Left lung (tissue), 4 donors: ENCODE measurements at regions not wholly inside any gene's neighbourhood (a gene's known extent, or its start where the extent isn't known, plus 50 kb on each side); places are given as distances from the start of the nearest gene placed in this dataset.

Experiments
- ATAC-seq: fragments of 200-7000 bp; cut with Tn5 transposase; one replicate; pipeline ENCODE4 v1.9.1; 2020; ENCODE audit warnings: moderate library complexity
- DNase-seq, 4 donors: peaks; one replicate each; pipeline ENCODE4 v3.0.0-alpha.2; 2013 to 2020
- H3K27ac ChIP-seq, 2 donors: fragments of 200-600 bp; sonication (generic) in 1 of 2; one replicate each; pipeline versions ENCODE4 v1.5.0 to v1.8.0; 2020 to 2021
- H3K27me3 ChIP-seq, 2 donors: fragments of 200-600 bp; sonication (generic) in 1 of 2; one replicate each; pipeline versions ENCODE4 v1.5.0 to v1.8.0; 2020 to 2021
- H3K36me3 ChIP-seq, 2 donors: fragments of 200-600 bp; sonication (generic) in 1 of 2; one replicate each; pipeline versions ENCODE4 v1.5.0 to v1.8.0; 2020 to 2021
- H3K4me1 ChIP-seq, 2 donors: fragments of 200-600 bp; one replicate each; pipeline ENCODE4 v1.8.0; 2021
- H3K4me3 ChIP-seq, 2 donors: fragments of 200-600 bp; sonication (generic) in 1 of 2; one replicate each; pipeline versions ENCODE4 v1.5.0 to v1.8.0; 2020 to 2021; ENCODE audit warnings: mild to moderate bottlenecking in 1 of 2
- H3K9me3 ChIP-seq, 2 donors: fragments of 200-600 bp; sonication (generic) in 1 of 2; one replicate each; pipeline versions ENCODE4 v1.5.0 to v1.8.0; 2020 to 2021
- intact Hi-C, 2 donors: fragments of 100-400 bp; cut with DNase I; formaldehyde crosslinking; loops; one replicate each; pipeline versions ENCODE4 v1.11.2 to v1.14.2; 2022
- TF ChIP-seq, protein P1 (sequence below), 2 donors: fragments of 200-600 bp; sonication (generic) in 1 of 2; IDR thresholded peaks; one replicate each; pipeline versions ENCODE4 v1.5.0 to v1.8.0; 2021; ENCODE audit warnings: antibody characterized with exemption in 2 of 2
- donor health status: DM: no; HTN: yes; CAD: no.
- donor health status: DM: no; HTN: no; CAD: no.

DNA sequence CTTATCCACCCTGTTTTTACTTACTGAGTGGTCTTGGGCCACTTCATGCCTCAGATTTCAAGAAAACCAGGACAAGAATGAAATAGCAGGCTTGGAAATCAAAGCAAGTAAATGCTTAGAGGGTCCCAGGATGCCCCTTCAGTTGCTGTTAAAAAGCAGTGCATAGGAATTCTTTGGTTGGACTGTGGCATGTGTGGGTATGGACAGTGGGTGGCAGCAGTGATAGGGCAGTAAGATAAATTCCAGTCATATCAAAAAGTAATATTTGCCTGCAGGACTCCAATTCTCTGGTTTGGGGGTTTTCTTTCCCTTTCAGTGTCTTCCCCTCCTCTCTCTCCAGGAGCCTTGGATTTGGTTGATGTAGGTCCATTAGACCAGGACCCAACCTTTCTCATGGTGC lies 306.7 kb upstream of the CLINT1 start:
- H3K4me3 ChIP-seq = no peak overlapping the region
- TF ChIP-seq, protein P1, sequence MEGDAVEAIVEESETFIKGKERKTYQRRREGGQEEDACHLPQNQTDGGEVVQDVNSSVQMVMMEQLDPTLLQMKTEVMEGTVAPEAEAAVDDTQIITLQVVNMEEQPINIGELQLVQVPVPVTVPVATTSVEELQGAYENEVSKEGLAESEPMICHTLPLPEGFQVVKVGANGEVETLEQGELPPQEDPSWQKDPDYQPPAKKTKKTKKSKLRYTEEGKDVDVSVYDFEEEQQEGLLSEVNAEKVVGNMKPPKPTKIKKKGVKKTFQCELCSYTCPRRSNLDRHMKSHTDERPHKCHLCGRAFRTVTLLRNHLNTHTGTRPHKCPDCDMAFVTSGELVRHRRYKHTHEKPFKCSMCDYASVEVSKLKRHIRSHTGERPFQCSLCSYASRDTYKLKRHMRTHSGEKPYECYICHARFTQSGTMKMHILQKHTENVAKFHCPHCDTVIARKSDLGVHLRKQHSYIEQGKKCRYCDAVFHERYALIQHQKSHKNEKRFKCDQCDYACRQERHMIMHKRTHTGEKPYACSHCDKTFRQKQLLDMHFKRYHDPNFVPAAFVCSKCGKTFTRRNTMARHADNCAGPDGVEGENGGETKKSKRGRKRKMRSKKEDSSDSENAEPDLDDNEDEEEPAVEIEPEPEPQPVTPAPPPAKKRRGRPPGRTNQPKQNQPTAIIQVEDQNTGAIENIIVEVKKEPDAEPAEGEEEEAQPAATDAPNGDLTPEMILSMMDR (IDR thresholded peaks at IDR 0.05) = no peak
- H3K4me1 ChIP-seq = no peaks in the 10 kb centered on the region
- DNase-seq (no peak), ATAC-seq (no peak)
- intact Hi-C loops = no loop called here
- no peaks in the 10 kb centered on the region for H3K36me3 ChIP-seq
- no peaks in the 10 kb centered on the region for H3K27me3 ChIP-seq
- H3K27ac ChIP-seq = no peak overlapping the region
- H3K9me3 ChIP-seq = no peaks in the 10 kb centered on the region

DNA sequence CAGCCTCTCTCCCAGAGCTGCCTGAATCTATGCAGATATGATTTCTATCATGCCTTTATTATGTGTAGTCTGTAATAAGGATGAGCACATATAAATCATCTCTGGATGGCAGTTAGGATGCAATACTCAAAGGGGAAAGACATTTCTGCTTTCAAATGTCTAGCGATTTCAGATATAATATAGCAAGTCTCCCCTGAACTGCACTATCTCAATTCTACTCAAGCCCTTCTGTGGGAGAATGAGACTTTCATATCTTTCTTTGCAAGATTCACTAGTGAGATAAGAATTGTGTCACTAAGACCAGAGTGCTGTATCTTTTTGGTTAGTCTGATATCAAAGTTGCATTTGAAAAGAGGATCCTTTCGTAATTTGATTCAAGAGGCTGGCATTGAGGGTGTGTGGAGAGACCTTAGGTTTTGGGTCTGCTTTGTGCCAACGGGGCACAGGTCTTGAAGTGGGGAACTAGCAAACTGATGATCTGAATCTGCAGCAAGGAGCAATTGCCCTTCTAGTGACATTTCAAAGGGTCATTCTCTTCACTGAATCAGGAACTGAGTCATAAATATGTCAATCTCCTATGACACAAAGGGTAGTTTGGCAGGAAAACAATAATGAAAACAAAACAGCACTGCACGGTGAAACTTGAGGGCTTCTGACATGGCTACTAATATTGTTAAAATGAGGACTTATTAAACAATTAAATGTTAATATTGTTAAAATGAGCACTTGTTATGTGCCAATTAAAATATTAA lies 305.5 kb upstream of the CLINT1 start:
- no peak overlapping the region for H3K27ac ChIP-seq
- H3K27me3 ChIP-seq = no peaks in the 10 kb centered on the region
- no peaks in the 10 kb centered on the region for H3K36me3 ChIP-seq
- TF ChIP-seq, protein P1 (IDR thresholded peaks at IDR 0.05) = no peak
- H3K9me3 ChIP-seq = no peaks in the 10 kb centered on the region
- ATAC-seq = no peak
- H3K4me3 ChIP-seq = no peak overlapping the region
- intact Hi-C loops = no loop called here
- no peaks in the 10 kb centered on the region for H3K4me1 ChIP-seq
- DNase-seq = no peak

GRCh38 chr5:158163451-158164295 lies 304.7 kb upstream of the CLINT1 start:
- no peaks in the 10 kb centered on the region for H3K36me3 ChIP-seq
- intact Hi-C loops = no loop called here
- H3K27me3 ChIP-seq = no peaks in the 10 kb centered on the region
- DNase-seq (no peak), ATAC-seq (no peak)
- TF ChIP-seq, protein P1 (IDR thresholded peaks at IDR 0.05) = no peak
- H3K4me3 ChIP-seq = no peak overlapping the region
- H3K9me3 ChIP-seq = no peaks in the 10 kb centered on the region
- H3K27ac ChIP-seq = no peak overlapping the region
- no peaks in the 10 kb centered on the region for H3K4me1 ChIP-seq

- H3K4me1 ChIP-seq = no peaks in the 10 kb centered on the region
- no peaks in the 10 kb centered on the region for H3K9me3 ChIP-seq
- H3K27me3 ChIP-seq = no peaks in the 10 kb centered on the region
- intact Hi-C loops = no loop called here
- H3K4me3 ChIP-seq = no peak overlapping the region
- ATAC-seq (no peak), DNase-seq (no peak)
- no peaks in the 10 kb centered on the region for H3K36me3 ChIP-seq
- TF ChIP-seq, protein P1 (IDR thresholded peaks at IDR 0.05) = no peak
- H3K27ac ChIP-seq = no peak overlapping the region
These were observed 303.6 kb upstream of the CLINT1 start for GRCh38 chr5:158162479-158163034.

DNA sequence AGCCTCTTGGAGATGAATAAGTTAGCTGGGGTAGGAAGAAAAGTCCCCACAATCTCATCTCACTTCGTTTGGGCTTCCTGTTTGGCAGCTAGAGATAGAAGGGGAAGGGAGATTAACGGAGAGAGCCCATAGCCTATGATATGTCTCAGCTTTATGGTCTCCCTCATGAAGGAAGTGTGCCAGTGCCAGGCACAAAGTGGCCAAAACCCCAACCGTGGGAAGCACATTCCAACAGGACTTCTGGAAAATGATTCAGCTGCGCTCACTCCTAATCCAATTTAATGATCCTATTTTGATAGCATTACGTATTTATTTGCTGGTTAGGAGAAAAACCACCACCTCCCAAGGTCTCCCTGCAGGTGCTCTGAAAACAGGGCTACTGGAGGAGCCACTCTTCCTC lies 303.1 kb upstream of the CLINT1 start:
- no peaks in the 10 kb centered on the region for H3K4me1 ChIP-seq
- no peak for DNase-seq
- no peak for ATAC-seq
- H3K27ac ChIP-seq = no peak overlapping the region
- TF ChIP-seq, protein P1 (IDR thresholded peaks at IDR 0.05) = no peak
- no peaks in the 10 kb centered on the region for H3K27me3 ChIP-seq
- H3K9me3 ChIP-seq = no peaks in the 10 kb centered on the region
- no peak overlapping the region for H3K4me3 ChIP-seq
- no peaks in the 10 kb centered on the region for H3K36me3 ChIP-seq
- intact Hi-C loops = no loop called here
